HCT116 (cell line): ENCODE measurements at regions not wholly inside any gene's neighbourhood (a gene's known extent, or its start where the extent isn't known, plus 50 kb on each side); places are given as distances from the start of the nearest gene placed in this dataset.

Source experiments
- ATAC-seq: fragments of 200-7000 bp; cut with Tn5 transposase; 2 replicates; pipeline ENCODE4 v1.9.1; 2020; ENCODE audit warnings: mild to moderate bottlenecking, moderate library complexity
- BruUV-seq: library from RNA; stranded (reverse); fragments of 400-500 nt; replicated peaks from 2 replicates; lab custom pipeline; 2021; lab: Mats Ljungman, UMichigan
- CTCF ChIA-PET: fragments of 300-600 bp; sonication (Branson Sonifier 250); formaldehyde crosslinking; loops from one replicate; lab custom pipeline; 2021; ENCODE audit warnings: antibody characterized with exemption; lab: Charles Lee
- POLR2A ChIA-PET: fragments of 300-600, 350-600 bp; sonication (Branson Sonifier 250); formaldehyde crosslinking; loops from one replicate; lab custom pipeline; 2021; ENCODE audit warnings: antibody characterized with exemption; lab: Charles Lee
- RAD21 ChIA-PET, 2 experiments: fragments of 300-600 bp; sonication (Branson Sonifier 250); formaldehyde crosslinking; loops; one replicate each; lab custom pipeline; 2023; ENCODE audit warnings: low total read pairs in 2 of 2; ENCODE audit not compliant: uncharacterized antibody in 2 of 2, unreplicated experiment in 2 of 2, low non-redundant PET in 1 of 2; lab: Charles Lee
- DNase-seq: peaks from one replicate; pipeline ENCODE4 v3.0.0-alpha.2; 2010; ENCODE audit warnings: low read depth, low spot score
- H2AFZ ChIP-seq: fragments of 200-600 bp; shearing (Covaris generic), sonication (generic); 2 replicates; pipeline ENCODE4 v1.6.1; 2017; ENCODE audit warnings: low read depth, mixed run types, mixed read lengths, antibody characterized with exemption, low read length; ENCODE audit not compliant: poor library complexity, severe bottlenecking
- H3K27ac ChIP-seq: 2 replicates; pipeline ENCODE4 v1.5.1; 2012; ENCODE audit warnings: low read depth, low read length
- H3K27me3 ChIP-seq: fragments of 200-600 bp; sonication (generic); 2 replicates; pipeline ENCODE4 v1.6.1; 2016; ENCODE audit warnings: mixed run types, low read length, mixed read lengths; ENCODE audit not compliant: insufficient read depth
- H3K36me3 ChIP-seq, 2 experiments: fragments of 200-500 bp in 1 of 2; fragments of 200-600 bp in 1 of 2; sonication (Bioruptor generic) in 1 of 2; sonication (generic) in 1 of 2; 2 replicates each; pipeline versions ENCODE4 v1.5.1 to v1.6.1; 2014 to 2016; ENCODE audit warnings: low read length in 2 of 2, inconsistent platforms in 1 of 2, mixed read lengths in 1 of 2, mixed run types in 1 of 2; ENCODE audit not compliant: insufficient read depth in 2 of 2, control insufficient read depth in 1 of 2
- H3K4me1 ChIP-seq, 2 experiments: fragments of 200-600 bp in 1 of 2; sonication (generic) in 1 of 2; 2 replicates each; pipeline versions ENCODE4 v1.5.1 to v1.6.1; 2012 to 2017; ENCODE audit warnings: low read length in 2 of 2, inconsistent platforms in 1 of 2, mild to moderate bottlenecking in 1 of 2, mixed read lengths in 1 of 2, mixed run types in 1 of 2, moderate library complexity in 1 of 2; ENCODE audit not compliant: insufficient read depth in 2 of 2, control insufficient read depth in 1 of 2
- H3K4me2 ChIP-seq: fragments of 200-600 bp; sonication (generic); 2 replicates; pipeline ENCODE4 v1.6.1; 2017; ENCODE audit warnings: mixed run types, low read length, mixed read lengths
- H3K4me3 ChIP-seq, 2 experiments: fragments of 200-600 bp in 1 of 2; sonication (generic) in 1 of 2; replicated peaks in 1 of 2; 2 replicates each; pipeline ENCODE4 v1.5.1; 2011 to 2016; ENCODE audit warnings: low read length in 2 of 2, control low read depth in 1 of 2, low read depth in 1 of 2, mild to moderate bottlenecking in 1 of 2, mixed read lengths in 1 of 2, mixed run types in 1 of 2
- H3K79me2 ChIP-seq: fragments of 200-600 bp; sonication (generic); 2 replicates; pipeline ENCODE4 v1.6.1; 2017; ENCODE audit warnings: mild to moderate bottlenecking, mixed run types, low read length, moderate library complexity, mixed read lengths; ENCODE audit not compliant: insufficient read depth
- H3K9ac ChIP-seq: fragments of 200-600 bp; sonication (generic); 2 replicates; pipeline ENCODE4 v1.6.1; 2016; ENCODE audit warnings: low read length, mixed read lengths
- H3K9me2 ChIP-seq: fragments of 200-600 bp; sonication (generic), shearing (Covaris generic); 2 replicates; pipeline ENCODE4 v1.6.1; 2017; ENCODE audit warnings: mixed run types, mild to moderate bottlenecking, moderate library complexity; ENCODE audit not compliant: insufficient read depth
- H3K9me3 ChIP-seq, 2 experiments: fragments of 200-500 bp in 1 of 2; fragments of 200-600 bp in 1 of 2; sonication (Bioruptor generic) in 1 of 2; sonication (generic) in 1 of 2; 2 replicates each; pipeline ENCODE4 v1.6.1; 2014 to 2017; ENCODE audit warnings: low read length in 2 of 2, mixed read lengths in 2 of 2, inconsistent platforms in 1 of 2, low read depth in 1 of 2, mild to moderate bottlenecking in 1 of 2, mixed run types in 1 of 2, moderate library complexity in 1 of 2; ENCODE audit not compliant: control insufficient read depth in 1 of 2, insufficient read depth in 1 of 2
- H4K20me1 ChIP-seq: fragments of 200-600 bp; sonication (generic), shearing (Covaris generic); 2 replicates; pipeline ENCODE4 v1.6.1; 2017; ENCODE audit warnings: mixed run types, mild to moderate bottlenecking, moderate library complexity; ENCODE audit not compliant: insufficient read depth
- CBX3 ChIP-seq: IDR thresholded peaks from 2 replicates; pipeline ENCODE4 v1.6.1; 2012; ENCODE audit warnings: low read depth
- EGR1 ChIP-seq: IDR thresholded peaks from 2 replicates; pipeline ENCODE4 v1.6.1; 2012; ENCODE audit warnings: low read depth
- EZH2 ChIP-seq: fragments of 200-600 bp; sonication (generic); IDR thresholded peaks from 2 replicates; pipeline ENCODE4 v1.6.1; 2017; ENCODE audit warnings: antibody characterized with exemption, mixed run types
- EZH2phosphoT487 ChIP-seq: fragments of 200-600 bp; IDR thresholded peaks from 2 replicates; pipeline ENCODE4 v1.6.1; 2018; ENCODE audit warnings: antibody characterized with exemption, borderline replicate concordance
- FOSL1 ChIP-seq: IDR thresholded peaks from 2 replicates; pipeline ENCODE4 v1.6.1; 2012; ENCODE audit warnings: low read depth
- SRF ChIP-seq: IDR thresholded peaks from 2 replicates; pipeline ENCODE4 v1.6.1; 2012; ENCODE audit warnings: low read depth
- YY1 ChIP-seq: IDR thresholded peaks from 2 replicates; pipeline ENCODE4 v1.6.1; 2011; ENCODE audit warnings: low read length, low read depth, moderate library complexity, mild to moderate bottlenecking; ENCODE audit not compliant: insufficient replicate concordance; ENCODE audit errors: extremely low read depth
- ZNF274 ChIP-seq: fragments of 200-500 bp; sonication (Bioruptor generic); IDR thresholded peaks from 2 replicates; pipeline ENCODE4 v1.6.1; 2014; ENCODE audit warnings: mild to moderate bottlenecking, low read depth, low read length, inconsistent platforms
- intact Hi-C: fragments of 100-400 bp; cut with micrococcal nuclease; formaldehyde crosslinking; loops from 2 replicates; pipeline ENCODE4 v1.10.0; 2022
- TF ChIP-seq, protein P1 (sequence below): IDR thresholded peaks from 2 replicates; pipeline ENCODE4 v1.6.1; 2011; ENCODE audit warnings: mild to moderate bottlenecking, low read length, moderate library complexity; ENCODE audit not compliant: insufficient replicate concordance; ENCODE audit errors: extremely low read depth

- TF ChIP-seq FOSL1 (no peak), YY1 (no peak), EGR1 (no peak)
- TF ChIP-seq, protein P1, sequence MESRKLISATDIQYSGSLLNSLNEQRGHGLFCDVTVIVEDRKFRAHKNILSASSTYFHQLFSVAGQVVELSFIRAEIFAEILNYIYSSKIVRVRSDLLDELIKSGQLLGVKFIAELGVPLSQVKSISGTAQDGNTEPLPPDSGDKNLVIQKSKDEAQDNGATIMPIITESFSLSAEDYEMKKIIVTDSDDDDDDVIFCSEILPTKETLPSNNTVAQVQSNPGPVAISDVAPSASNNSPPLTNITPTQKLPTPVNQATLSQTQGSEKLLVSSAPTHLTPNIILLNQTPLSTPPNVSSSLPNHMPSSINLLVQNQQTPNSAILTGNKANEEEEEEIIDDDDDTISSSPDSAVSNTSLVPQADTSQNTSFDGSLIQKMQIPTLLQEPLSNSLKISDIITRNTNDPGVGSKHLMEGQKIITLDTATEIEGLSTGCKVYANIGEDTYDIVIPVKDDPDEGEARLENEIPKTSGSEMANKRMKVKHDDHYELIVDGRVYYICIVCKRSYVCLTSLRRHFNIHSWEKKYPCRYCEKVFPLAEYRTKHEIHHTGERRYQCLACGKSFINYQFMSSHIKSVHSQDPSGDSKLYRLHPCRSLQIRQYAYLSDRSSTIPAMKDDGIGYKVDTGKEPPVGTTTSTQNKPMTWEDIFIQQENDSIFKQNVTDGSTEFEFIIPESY: no peak
These were observed 457.1 kb upstream of the ETAA1 start (continued) for GRCh38 chr2:66940080-66940479.

GRCh38 chr2:66948234-66948633 lies 448.9 kb upstream of the ETAA1 start:
- BruUV-seq: no TSS peak
- no peak for DNase-seq
- Histone ChIP-seq H4K20me1 (no peaks in the 10 kb centered on the region), H3K36me3 (no peaks in the 10 kb centered on the region), H3K27ac (no peak overlapping the region), H2AFZ (no peak overlapping the region), H3K4me3 (no peak overlapping the region), H3K4me1 (no peaks in the 10 kb centered on the region), H3K27me3 (no peaks in the 10 kb centered on the region; the same call in 1 of the 2 replicates), H3K9me2 (no peaks in the 10 kb centered on the region), H3K9ac (no peak overlapping the region), H3K79me2 (no peaks in the 10 kb centered on the region), H3K9me3 (no peaks in the 10 kb centered on the region; a peak in 2 of 4 replicates), H3K4me2 (no peak overlapping the region)
- CTCF ChIA-PET: no interaction called here
- POLR2A ChIA-PET: no interaction called here
- intact Hi-C loops: no loop called here
- ATAC-seq: no peak
- TF ChIP-seq EZH2phosphoT487 (no peak), ZNF274 (no peak), SRF (no peak), YY1 (no peak), CBX3 (no peak), EZH2 (no peak)
- RAD21 ChIA-PET: no interaction called here
